ENCODE measurements at regions not wholly inside any gene's neighbourhood (a gene's known extent, or its start where the extent isn't known, plus 50 kb on each side); places are given as distances from the start of the nearest gene placed in this dataset.

DNA sequence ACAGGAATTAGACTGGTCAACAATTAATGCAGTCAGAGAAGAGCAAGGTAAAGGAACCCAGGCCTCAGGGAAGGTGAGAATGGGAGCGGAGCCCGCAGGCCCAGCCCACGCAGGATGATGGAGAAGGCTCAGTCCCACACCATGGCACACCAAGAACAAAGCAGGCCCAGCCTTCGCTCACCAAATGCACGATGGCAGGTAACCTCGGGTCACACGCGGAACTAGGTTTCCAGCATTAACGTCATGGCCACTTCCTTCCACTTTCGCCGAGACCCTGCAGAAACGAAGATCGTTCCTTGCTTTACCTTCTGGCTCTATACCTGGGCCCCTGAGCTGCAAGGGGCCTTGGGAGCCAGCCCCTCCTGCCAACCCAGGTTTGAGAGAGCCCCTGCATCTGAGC lies 240.2 kb upstream of the C1orf174 start:
- DNase-seq (ENCODE audit: low spot score) = no peak

DNA sequence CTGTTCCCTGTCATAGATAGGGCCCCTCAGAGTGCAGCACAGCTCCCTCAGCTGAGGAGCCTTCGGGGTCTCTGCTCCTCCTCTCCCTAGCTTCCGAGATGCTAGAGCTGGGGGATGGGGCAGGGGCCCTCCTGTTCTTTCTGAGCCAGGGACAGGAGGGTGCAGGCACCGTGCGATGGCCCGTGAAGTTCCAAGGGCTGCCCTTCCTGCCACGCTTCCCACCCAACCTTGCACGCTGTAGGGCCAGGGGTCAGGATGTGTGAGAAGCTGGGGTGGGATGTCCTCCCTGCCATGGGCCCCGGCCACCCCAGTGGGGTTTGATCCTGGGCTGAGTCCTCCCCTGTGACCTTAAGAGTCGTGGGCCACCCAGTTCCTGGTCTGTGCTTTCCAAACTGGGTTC lies 240.7 kb upstream of the C1orf174 start:
- DNase-seq (ENCODE audit: low spot score) = no peak

DNA sequence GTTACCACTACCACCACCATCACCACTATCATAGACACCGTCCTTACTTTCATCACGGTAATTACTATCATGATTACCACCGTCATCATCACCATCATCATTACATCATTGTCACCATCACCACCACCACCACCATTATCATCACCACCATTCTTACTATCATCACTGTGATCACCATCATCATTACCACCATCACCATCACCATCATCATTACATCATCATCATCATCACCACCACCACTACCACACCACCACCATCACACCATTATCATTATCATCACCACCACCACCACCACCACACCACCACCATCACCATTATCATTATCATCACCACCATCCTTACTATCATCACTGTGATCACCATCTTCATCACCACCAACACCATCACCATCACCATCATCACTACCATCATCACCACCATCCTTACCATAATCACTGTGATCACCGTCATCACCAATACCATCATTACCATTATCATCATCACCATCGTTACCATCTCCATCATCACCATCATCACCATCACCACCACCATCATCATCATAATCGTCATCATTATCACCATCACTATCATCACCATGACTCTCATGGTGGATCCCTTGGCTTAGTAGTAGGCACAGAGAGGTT lies 244.4 kb upstream of the C1orf174 start:
- no peak for DNase-seq (ENCODE audit: low spot score)

DNA sequence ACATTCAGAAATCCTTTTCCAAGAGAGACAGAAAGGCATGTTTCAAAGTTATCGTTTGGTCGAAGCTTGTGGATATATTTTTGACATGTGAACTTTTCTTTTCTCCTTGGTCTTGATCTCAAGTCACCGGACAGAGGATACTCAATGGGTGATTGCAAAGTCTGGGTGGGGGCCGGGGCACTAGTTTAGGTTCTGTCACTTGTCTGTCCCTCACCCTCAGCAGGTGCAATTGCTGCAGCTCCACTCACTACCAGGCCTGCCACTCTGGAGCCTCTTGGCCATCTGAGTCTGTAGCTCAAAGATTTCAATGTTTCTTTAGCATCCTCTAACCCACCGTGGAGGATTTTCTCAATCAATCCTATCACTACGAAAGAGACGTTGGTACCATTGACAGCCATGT lies 246.0 kb upstream of the C1orf174 start:
- no peak for DNase-seq (ENCODE audit: low spot score)

DNA sequence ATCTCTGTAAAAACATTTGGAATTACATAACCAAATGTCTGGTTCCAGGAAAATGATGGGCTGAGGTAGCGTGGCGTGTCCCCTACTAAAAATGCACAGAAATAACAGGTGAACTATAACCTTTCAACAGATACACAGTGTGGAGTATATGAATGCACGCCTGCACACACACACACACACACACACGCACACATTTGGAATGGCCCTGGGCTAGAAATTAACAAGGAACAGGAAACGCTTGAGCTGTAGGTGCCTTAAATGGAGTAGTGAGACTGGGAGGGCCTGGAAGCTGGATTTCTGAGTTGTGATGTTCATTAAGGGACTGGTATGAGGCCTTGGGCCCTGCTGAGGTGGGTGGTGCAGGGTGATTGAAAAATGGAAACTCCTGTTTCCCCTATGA lies 246.5 kb upstream of the C1orf174 start:
- DNase-seq (ENCODE audit: low spot score) = no peak

DNA sequence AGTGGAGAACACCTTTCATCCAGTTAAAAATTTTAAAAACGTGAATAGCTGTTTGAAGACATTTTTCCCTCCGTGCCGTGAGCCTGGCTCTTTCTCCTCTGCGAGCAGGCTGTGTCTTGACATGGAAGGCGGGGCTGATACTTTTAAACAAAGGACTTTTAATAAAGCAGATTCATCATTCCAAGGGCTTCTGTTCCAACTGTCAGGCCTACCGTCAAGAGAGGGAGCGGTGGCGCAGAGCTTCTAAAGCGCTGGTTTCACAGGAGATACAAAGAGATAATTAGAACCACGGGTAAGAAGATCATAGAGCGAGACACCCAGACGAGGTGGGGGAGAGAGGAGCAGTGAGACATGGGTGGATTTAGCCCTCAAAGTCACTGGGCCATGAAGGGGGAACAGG lies 247.4 kb upstream of the C1orf174 start:
- no peak for DNase-seq (ENCODE audit: low spot score)

DNA sequence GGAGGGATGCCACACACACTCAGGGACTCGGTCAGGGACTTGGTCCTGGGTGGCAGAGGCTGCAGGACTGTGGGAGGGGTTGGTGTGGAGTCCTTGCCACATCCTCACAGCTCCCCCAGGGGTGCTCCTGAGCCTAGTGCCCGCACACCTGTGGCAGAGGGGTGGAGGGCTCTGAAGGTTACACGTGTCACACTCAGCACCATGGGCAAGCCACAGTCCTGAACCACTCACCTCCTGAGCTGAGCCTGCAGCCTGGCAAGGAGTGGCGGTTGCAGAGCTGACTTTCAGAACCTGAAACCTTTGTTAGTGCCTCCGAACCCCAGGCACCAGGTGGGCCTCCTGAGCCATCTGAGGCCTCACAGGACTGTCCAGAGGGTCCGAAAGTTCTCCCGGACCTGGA lies 249.2 kb upstream of the C1orf174 start:
- DNase-seq (ENCODE audit: low spot score) = no peak

DNA sequence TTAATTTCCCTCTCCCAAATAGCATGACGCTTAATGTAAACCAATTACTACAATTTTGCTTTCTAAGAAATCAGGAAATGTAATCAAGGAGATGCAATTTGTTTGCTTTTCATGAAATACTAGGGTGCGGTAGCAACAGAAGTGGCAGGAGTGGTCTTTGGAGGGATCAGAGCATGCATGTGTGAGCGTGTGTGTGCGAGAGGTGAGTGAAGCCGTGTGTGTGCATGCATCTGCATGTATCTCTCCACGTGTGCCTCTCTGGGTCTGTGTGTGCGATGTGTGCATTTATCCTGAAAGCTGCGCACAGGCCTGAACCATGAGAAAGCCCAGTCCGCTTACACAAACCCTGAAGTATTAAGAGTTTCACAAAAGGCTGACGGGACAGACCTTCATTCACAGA lies 249.8 kb upstream of the C1orf174 start:
- DNase-seq (ENCODE audit: low spot score) = no peak

DNA sequence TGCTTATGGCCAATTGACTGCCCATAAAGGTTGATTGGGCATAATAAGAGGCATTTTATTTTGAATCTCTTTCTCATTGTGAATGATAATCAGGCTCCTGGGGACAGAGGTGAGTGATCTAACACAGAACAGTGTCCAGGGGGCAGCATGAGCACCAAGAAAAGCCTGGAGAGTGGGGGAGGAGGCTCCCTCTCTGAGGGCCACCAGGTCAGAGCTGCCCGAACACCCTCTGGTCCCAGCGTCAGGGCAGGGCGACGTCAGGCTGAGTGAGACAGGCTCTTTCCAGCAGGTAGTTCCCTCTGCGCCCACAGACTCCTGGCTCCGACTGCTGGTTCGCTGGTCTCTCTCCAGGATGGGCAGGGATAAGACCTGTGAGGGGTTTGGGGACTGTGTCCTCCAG lies 250.2 kb upstream of the C1orf174 start:
- no peak for DNase-seq (ENCODE audit: low spot score)

DNA sequence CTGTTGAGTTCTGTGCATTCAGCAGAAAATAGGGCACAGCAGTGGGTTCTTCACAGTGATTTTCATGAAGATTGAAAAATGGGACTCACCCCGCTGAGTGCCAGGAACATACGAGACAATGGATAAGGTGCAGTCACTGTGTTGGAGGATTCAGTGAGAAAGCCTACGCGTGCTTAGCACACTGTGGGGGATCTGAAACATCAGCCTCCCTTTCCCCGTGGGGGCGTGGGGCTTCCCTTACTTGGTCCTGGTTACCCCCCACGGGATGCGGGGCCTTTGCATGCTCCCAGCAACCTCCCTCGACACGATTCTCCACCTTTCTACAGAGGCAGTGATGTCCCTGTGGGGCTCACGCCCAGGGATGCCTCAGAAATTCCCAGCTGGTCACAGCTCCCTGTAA lies 252.2 kb upstream of the C1orf174 start:
- no peak for DNase-seq (ENCODE audit: low spot score)

DNA sequence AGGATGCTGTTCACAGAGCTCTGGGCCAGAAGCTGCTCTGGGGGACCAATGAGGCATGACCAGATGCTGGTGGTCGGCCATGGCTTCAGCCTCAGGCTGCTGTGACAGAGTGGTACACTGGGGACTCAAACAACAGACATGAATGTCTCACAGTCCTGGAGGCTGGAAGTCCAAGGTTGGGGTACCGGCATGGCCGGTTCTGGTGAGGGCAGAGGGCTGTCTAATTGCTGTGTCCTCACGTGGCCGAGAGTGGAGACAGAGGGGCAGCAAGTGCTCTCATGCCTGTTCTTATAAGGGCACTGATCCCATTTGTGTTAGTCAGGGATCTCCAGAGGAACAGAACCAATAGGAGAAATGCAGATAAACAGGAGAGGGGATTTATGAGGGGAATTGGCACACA lies 253.5 kb upstream of the C1orf174 start:
- no peak for DNase-seq (ENCODE audit: low spot score)

DNA sequence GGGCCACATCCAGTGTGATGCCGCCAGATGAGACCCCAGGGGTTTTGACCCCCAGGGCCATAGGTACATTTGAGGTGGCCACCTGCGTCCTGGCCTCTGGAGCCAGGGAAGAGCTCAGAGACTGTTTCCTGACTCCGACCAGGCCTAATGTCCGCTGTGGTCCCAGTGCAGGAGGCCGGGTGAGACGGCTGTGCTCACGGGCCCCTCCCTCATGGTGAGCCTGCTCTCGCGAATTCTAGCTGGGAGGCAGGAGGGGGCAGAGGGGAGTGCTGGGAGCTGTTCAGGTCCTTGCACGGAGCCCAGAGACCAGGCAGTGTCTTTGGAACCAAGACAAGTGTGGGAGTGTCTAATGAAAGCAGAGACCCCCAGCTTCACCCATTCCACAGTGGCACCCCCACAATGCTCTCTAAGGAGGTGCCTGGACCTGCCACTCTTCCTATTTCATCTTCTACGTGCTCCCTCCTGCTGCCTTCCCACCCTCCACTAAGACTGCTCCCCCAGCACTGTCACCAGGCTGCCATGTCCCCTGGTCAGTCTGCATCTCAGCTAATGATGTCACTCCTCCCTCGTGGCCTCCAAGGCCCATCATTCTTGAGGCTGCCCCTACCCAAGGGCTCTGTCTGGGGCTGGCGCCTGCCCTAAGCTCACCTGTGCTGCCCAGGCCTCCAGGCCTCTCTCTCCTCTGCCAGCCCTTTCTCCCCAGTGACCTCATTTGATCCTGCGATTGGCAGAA lies 256.3 kb upstream of the C1orf174 start:
- DNase-seq (ENCODE audit: low spot score) = no peak

DNA sequence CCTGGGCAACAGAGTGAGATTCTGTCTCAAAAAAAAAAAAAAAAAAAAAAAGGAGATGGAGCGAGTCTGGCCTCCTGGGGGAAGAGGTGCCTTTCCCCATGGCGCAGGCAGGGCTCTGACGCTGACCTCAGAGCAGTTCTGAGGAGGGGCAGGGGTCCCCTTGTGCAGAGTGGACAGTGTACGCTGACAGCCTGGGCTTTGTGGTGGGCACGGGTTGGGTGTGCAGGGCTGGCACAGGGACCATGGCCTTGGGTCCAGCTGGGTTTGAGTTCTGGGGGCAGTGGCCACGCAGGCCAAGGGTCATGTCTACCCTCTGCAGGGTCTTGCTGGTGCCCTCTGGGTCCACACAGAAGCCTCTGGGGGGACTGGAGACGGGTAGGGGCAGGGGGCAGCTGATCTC lies 260.1 kb upstream of the C1orf174 start:
- no peak for DNase-seq (ENCODE audit: low spot score)

DNA sequence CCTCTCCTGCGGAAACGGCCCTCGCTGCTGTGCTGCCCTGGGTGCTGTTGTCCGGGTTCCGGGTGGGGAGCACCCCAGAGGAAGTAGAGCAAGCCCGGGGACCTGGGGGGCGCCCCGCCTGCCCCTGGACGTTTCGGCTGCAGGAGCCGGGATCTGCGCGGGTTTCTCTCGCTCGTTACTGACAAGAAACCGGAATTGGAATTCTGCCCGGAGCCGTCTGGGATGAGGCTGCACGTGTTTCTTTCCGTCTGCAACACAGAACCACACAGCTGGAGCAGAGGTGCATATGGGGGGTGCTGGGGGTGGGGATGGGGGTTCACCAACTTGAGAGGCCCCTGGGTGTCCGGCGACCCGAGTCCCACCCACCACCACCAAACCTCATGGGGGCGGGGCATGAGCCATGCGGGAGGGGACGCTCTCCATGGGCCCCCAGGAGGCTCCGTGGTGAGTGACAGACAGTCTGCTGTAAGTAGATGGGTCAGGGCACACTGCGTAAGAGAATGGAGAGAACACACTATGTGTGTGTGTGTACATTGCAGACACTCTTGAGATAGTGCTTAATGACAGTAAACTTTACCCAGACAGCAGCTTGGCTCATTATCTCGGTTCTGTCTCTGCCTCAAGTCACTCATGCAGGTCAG lies 261.4 kb upstream of the C1orf174 start:
- no peak for DNase-seq (ENCODE audit: low spot score)

DNA sequence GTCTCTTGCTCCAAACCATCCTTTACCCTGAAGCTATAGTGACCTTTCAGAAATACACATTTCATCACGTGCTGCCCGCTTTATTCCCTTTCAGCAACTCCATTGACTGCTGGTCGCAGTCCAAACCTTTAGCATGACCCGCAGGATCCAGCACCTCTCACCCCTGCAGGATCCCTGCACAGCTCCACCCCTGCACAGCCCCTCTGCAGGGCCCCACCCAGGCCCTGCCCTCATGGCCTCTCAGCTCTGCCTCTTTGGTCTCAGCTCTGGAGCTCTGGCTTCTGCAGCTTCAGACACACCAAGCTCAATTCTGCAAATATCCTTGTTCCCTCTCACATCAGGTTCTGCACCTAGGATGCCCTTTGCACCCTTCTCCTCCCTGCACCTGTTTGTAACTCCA lies 264.9 kb upstream of the C1orf174 start:
- DNase-seq (ENCODE audit: low spot score) = no peak

DNA sequence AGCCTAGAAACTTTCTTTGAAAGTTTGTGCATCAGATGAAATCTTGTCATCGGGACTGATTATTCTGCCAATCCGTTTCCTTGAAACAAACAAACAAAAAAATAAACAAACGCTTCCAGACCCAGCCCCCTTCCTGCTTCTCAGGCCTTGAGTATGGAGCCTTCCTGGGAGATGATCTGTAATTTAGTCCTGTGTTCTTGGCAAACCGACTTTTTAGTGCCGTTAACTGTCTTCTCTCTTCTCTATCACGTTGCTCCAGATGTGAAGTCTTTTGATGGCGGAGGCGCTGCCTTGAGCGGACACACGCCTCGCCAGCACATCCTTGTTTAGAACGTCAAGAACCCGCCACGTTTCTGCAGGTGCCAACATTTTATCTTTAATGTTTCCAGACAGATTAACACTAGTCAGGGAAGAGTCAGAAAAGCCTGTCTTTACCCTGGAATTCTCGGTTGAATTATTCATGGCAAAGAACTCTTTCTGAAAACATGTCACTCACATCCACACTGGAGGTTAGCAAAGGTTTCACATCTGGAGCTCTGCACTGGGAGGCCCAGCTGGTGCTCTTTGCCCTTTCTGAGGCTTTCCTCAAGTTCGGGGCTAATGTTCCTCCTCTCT lies 265.7 kb upstream of the C1orf174 start:
- no peak for DNase-seq (ENCODE audit: low spot score)

DNA sequence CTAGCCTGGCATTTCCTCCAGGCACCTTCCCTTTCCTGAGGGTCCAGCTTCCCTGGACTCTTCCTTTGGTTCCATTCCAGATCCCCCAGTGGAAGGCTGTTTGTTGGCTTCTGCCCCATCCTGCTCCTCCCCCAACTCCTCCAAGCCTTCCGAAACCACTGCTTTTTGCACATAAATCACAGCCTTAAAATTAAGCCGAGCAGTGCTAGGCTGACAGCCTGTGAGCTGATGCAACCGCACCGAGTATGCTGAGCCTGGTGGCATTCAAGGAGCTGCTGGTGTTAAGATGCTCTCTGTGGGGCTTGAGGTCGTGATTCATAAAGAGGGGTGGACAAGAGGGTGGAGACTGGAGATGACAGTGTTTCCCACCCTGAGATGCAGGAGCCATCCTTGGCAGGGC lies 266.6 kb upstream of the C1orf174 start:
- DNase-seq (ENCODE audit: low spot score) = no peak

DNA sequence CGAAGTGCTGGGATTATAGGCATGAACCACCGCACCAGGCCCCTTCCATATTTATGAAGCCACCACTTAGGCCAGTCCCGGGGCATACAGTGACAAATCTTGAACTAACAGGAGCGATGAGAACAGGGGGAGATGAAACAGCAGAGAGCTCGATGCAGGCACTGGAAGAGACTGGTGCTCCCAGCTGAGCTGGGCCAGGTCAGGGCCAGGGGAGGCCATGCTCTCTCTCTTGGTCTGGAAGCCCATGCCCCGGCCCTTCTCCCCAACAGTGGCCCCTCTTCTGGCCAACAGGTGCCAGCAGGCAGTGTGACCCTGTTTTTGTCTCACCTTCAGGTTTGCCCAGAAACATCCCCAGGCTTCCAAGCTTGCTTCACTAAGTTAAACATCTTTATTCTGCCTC lies 269.9 kb upstream of the C1orf174 start:
- DNase-seq (ENCODE audit: low spot score) = no peak

DNA sequence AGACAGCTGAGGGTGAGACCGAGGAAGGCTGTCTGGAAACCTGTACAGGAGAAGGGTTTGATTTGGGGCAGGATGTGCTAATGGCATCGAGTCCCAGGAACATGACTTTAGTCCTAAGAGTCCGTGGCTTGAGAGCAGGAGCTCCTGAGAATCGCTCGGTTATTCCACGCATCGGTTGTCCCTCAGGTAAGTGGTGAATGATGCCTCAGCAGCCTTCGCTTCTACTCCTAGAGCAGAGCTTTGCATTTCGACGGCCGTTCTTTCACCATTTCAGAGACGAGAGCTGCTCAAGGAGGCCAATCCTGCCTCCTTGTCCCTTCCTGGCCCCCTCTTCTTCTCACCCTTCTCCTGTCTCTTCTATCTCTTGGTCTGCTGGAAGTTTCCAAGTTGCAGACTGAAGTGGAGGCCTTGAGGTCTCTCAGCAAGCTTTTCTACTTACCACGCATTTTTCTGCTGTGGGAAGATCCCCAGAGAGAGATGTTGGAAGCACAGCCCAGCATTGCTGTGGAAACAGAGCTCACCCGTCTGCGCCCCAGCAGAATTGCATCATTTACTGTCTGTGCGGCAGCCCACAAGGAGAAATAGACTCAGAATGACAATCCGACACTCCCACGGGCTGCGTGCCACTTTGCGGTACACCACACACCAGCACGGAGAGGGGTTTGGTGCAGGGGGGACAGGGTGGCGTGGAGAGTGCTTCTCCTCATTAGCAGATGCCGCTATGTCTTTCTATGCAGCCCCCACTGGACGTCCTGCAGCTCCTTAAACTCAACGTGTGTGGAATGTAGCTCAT lies 270.7 kb upstream of the C1orf174 start:
- DNase-seq (ENCODE audit: low spot score) = no peak

DNA sequence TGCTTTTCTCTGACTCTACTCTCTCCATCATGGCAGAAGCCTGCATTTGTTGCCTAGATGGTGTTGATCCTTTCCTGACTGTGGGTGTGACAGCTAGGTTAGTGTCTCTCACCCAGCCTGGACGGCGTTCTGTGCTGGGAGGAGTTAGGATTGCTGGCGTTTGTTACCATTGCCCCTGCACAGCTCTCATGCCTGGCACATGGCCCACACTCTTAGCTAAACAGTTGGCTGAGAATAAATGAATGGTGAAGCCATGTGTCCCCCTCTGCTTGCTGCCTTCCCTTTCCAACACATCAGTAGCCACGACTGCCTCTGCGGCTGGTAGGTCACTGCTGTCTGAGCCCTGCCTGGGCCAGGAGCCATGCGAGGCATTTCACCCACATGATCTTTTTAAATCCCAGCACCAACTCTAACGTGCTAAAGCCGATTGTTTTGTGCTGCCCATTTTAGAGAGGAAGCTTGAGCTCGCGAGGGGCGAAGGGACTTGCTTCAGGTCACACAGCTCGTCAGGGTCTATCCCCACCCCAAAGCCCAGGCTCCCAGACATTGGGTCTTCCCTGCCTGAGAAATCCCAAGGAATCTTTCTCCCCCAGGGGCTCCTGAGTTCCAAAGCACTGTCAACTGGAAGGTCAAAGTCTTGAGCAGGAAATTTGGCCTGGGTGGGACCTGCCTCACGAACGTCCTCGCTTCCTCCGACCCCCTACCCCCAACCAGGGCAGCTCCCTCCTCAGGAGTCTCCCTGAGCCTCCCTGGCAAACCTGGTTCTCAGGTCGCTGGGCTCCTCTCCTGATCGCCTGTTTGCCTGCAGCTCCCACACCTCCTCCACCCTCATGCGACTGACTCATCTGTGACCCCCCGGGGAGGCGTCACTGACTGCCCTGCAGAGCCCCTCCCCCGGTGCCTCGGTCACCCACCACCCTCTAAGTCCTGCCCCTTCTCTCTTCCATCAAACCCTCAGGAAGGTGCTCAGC lies 271.7 kb upstream of the C1orf174 start:
- DNase-seq (ENCODE audit: low spot score) = no peak
